ENCODE measurements at regions not wholly inside any gene's neighbourhood (a gene's known extent, or its start where the extent isn't known, plus 50 kb on each side); places are given as distances from the start of the nearest gene placed in this dataset.

DNA sequence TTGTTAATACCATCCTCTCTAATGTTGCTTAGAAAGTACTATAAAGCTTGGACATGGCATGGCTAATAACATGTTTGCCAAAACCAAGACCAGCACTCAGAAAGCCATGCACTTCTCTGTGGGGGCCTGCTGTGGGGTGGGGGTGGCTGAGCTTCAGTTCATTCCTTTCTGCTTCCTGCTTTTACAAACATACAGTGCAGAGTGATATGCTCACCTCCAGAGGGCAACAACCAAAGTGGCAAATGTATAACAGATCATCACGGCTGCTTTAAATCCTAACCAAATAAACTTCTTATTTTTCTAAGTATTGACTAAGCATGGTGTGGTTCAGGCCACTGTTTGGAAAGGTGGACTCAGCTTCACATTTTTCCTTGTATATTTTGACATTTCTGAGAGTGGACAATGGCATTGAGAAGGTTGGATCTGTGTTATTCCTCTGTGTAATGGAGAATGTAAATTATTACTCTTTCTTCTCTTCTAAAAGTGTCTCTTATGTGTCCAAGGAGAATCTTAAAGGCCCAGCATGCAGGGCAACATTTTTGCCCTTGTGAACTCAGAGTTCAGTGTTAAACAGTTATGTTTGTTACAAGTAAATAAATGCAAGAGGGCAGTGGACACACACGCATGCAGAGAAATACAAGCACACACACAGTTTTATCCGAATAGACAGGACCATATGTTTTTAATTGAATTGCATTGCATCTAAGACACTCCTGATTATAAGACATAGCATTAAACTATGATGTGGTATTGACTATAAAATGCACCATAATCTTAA is 186.1 kb downstream of the HERPUD2 start:
- TF ChIP-seq HDGF (IDR thresholded peaks at IDR 0.05; ENCODE audit: borderline replicate concordance): no peak
- TF ChIP-seq SP1 (IDR thresholded peaks at IDR 0.05): no peak
- no peak for TF ChIP-seq FOXA1 (IDR thresholded peaks at IDR 0.05)
- TF ChIP-seq CTBP1 (IDR thresholded peaks at IDR 0.05; ENCODE audit: borderline replicate concordance): no peak
- TF ChIP-seq ELF4 (IDR thresholded peaks at IDR 0.05): no peak
- TF ChIP-seq BHLHE40 (IDR thresholded peaks at IDR 0.05; ENCODE audit: borderline replicate concordance): no peak
- no peak for TF ChIP-seq ZNF384 (IDR thresholded peaks at IDR 0.05)
- no peak for TF ChIP-seq SUZ12 (IDR thresholded peaks at IDR 0.05)
- TF ChIP-seq, protein P1, sequence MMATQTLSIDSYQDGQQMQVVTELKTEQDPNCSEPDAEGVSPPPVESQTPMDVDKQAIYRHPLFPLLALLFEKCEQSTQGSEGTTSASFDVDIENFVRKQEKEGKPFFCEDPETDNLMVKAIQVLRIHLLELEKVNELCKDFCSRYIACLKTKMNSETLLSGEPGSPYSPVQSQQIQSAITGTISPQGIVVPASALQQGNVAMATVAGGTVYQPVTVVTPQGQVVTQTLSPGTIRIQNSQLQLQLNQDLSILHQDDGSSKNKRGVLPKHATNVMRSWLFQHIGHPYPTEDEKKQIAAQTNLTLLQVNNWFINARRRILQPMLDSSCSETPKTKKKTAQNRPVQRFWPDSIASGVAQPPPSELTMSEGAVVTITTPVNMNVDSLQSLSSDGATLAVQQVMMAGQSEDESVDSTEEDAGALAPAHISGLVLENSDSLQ (IDR thresholded peaks at IDR 0.05): no peak
- no peak for TF ChIP-seq L3MBTL2 (conservative IDR thresholded peaks at IDR 0.05)
